BLaER1 (cell line): ENCODE measurements at regions not wholly inside any gene's neighbourhood (a gene's known extent, or its start where the extent isn't known, plus 50 kb on each side); places are given as distances from the start of the nearest gene placed in this dataset.

ENCODE experiments used
- H3K27ac ChIP-seq: shearing (Covaris generic); formaldehyde crosslinking; 2 replicates; pipeline ENCODE4 v1.8.1; 2022
- H3K27me3 ChIP-seq: shearing (Covaris generic); formaldehyde crosslinking; 2 replicates; pipeline ENCODE4 v1.8.1; 2022
- H3K36me3 ChIP-seq: shearing (Covaris generic); formaldehyde crosslinking; 2 replicates; pipeline ENCODE4 v1.8.1; 2022
- H3K4me1 ChIP-seq: shearing (Covaris generic); formaldehyde crosslinking; 2 replicates; pipeline ENCODE4 v1.8.1; 2022
- H3K4me2 ChIP-seq: shearing (Covaris generic); formaldehyde crosslinking; 2 replicates; pipeline ENCODE4 v1.8.1; 2022
- H3K4me3 ChIP-seq: shearing (Covaris generic); formaldehyde crosslinking; 2 replicates; pipeline ENCODE4 v1.8.1; 2022
- H3K9ac ChIP-seq: shearing (Covaris generic); formaldehyde crosslinking; 2 replicates; pipeline ENCODE4 v1.8.1; 2022
- H3K9me3 ChIP-seq: shearing (Covaris generic); formaldehyde crosslinking; 2 replicates; pipeline ENCODE4 v1.8.1; 2022
- H4K20me1 ChIP-seq: shearing (Covaris generic); formaldehyde crosslinking; 2 replicates; pipeline ENCODE4 v1.8.1; 2022
- Cebpa-rat ChIP-seq: shearing (Covaris generic); IDR thresholded peaks from 2 replicates; pipeline ENCODE4 v1.8.1; 2022

DNA sequence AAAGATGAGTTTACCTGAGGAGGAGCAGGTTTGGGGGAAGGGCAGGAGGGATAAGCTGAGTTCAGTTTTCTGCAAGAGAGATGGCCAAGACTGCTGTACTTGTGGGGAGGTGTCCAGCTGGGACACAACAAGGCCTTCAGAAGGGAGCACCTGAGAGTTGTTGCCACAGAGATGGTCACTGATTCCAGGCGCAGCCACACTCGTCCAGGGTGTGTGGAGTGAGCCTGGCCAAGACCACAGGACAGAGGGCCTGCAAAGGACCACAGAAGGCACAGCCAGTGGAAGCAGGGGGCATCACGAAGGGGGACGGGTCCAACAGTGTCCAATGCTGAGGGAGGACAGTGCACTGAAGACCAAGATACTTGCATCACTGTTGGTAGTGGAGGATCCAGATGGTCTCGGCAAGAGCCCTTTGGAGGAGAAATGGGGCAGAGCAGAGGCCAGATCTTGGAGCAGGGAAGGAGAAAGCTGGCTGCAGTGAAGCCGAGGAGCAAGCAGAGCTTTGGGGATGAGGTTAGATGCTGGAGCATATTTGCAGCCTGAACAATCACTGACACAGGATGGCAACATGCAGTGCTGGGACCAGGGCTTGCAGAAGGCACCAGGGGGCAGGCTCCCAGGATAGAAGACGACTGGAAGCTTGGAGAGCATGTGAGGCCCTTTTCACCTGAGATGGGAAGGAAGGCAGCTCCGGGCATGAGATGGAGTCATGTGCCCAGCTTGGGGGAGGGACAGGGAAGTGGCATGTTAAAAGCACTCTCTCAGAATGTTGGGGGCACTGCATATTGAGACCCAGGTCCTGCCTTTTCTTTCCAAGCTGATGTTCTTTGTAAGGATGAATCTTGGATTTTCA is 214.0 kb downstream of the CYP26B1 start:
- Histone ChIP-seq H3K9me3 (no peaks in the 10 kb centered on the region), H3K27ac (no peak overlapping the region), H3K36me3 (no peaks in the 10 kb centered on the region), H3K4me1 (peaks cover 3% of the 10 kb centered on the region), H3K27me3 (no peaks in the 10 kb centered on the region), H4K20me1 (no peaks in the 10 kb centered on the region), H3K9ac (no peak overlapping the region), H3K4me2 (no peak overlapping the region), H3K4me3 (no peak overlapping the region)
- TF ChIP-seq Cebpa-rat = no peak

DNA sequence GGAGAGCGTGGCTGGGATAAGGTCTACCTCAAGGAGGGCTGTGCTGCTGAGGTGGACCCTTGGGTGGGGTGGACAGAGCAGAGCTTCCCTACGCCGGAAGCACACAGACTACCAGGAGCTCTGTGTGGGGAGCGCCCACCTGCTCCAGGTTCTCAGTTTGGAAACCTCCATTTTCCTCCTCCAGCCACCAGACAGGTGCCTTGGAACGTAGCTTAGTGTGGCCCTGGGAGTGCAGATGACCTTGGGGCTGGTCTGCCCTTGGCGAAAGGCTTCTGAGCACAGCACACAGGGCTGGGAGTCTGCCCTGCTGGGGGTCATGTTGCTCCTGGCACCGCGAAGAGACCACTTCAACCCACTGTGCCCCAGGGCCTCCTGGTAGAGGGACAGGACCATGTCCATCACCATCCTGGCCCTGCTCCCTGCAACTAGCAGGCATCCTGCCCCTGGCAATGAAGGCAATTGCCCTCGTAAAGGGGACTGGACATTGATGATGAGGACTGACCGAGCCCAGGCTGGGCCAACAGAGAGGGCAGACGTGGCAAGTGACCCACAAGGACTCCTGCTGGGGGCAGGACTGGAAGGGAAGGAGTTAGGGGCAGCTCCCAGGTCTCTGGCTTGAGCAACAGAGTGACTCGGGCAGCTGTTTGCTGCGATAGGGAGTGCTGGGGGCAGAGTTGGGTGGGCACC is 214.7 kb downstream of the CYP26B1 start:
- Histone ChIP-seq H3K9me3 (no peaks in the 10 kb centered on the region), H3K27me3 (no peaks in the 10 kb centered on the region), H4K20me1 (no peaks in the 10 kb centered on the region), H3K27ac (no peak overlapping the region), H3K4me2 (no peak overlapping the region), H3K9ac (no peak overlapping the region), H3K4me3 (no peak overlapping the region), H3K36me3 (no peaks in the 10 kb centered on the region), H3K4me1 (no peaks in the 10 kb centered on the region)
- no peak for TF ChIP-seq Cebpa-rat

DNA sequence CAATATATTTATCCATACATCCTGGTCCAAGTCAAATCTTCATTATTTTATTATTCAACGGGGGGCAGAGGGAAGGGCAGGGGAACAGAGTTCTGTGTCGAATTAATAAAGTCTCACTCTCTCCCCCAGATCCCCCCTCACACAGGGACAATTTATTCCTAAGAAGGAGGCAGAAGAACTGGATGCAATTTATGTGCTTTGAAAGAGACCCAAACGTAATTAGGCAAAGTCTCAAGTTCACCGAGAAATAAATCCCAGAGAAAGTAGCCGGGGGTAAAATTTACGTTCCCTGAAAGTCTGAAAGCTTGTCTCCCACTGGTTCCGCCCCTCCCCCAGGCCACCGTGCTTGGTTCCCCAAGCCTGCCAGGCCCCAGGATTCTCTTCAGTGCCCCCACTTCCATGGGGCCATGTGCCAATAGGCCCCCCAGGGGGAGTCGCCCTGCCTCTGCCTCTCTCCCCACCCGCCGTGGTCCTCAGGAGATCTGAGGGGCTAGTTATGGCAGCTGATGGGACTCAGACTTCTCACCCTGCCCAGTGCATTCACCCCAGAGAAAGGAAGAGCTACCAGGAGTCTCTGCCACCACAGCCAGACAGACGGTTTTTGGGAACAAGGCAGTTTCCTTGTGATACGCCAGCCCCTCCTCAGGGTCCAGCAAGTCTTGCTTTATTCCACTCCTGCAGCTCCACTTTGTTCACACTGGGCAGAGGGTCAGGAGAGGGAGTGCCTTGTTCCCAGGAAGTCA is 215.5 kb downstream of the CYP26B1 start:
- no peaks in the 10 kb centered on the region for H3K36me3 ChIP-seq
- H3K9me3 ChIP-seq = no peaks in the 10 kb centered on the region
- no peak overlapping the region for H3K27ac ChIP-seq
- no peaks in the 10 kb centered on the region for H3K4me1 ChIP-seq
- no peaks in the 10 kb centered on the region for H4K20me1 ChIP-seq
- H3K27me3 ChIP-seq = no peaks in the 10 kb centered on the region
- no peak overlapping the region for H3K9ac ChIP-seq
- no peak overlapping the region for H3K4me2 ChIP-seq
- TF ChIP-seq Cebpa-rat = no peak
- no peak overlapping the region for H3K4me3 ChIP-seq

DNA sequence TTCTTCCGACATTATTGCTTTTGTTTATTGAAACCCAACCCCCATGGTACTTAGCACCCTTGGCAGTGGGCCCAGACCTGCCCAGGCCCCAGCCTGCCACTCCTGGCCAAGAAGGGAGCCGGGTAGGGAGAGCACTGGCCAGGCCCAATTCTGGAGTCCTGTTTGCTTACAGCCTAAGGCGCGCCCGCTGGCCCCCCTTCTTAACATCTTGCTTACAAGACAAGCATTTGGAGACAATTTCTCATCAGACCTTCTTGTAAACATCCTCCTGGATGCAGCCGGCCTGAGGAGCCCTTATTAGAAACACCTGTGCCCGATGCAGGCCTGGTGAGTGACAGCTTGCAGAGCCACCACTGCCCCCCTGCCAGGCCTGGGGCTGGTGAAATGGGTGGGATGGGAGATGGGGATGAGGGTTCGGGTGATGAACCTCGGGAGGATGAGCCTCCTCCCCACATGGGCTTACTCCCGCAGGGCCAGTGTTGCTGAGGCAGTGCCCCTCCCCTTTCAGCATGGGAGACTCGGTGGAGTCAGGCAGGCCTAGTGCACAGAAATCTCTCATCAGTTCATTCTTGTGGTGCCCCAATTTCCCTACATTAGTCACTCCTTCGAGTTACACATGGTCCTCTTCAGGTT is 217.5 kb downstream of the CYP26B1 start:
- Histone ChIP-seq H3K4me2 (no peak overlapping the region), H3K4me3 (no peak overlapping the region), H3K9ac (no peak overlapping the region), H3K36me3 (no peaks in the 10 kb centered on the region), H3K4me1 (peaks cover 5% of the 10 kb centered on the region), H3K27me3 (no peaks in the 10 kb centered on the region), H4K20me1 (no peaks in the 10 kb centered on the region), H3K9me3 (no peaks in the 10 kb centered on the region), H3K27ac (no peak overlapping the region)
- TF ChIP-seq Cebpa-rat = no peak

DNA sequence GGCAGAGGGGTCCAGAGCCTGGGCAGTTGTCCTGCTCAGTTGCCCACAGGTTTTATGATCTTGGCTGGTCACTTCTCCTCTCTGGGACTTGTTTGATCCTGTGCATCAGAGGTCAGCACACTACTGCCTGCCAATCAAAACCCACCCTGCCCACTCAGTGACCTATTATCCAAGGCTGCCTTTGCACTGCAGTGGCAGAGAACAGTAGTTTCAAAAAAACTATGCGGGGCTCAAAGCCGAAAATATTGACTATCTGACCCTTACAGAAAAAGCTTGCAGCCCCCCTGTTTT is 218.2 kb downstream of the CYP26B1 start:
- Histone ChIP-seq H3K27me3 (no peaks in the 10 kb centered on the region), H3K27ac (no peak overlapping the region), H3K36me3 (no peaks in the 10 kb centered on the region), H3K4me2 (no peak overlapping the region), H3K9ac (no peak overlapping the region), H4K20me1 (no peaks in the 10 kb centered on the region), H3K4me3 (no peak overlapping the region), H3K9me3 (no peaks in the 10 kb centered on the region), H3K4me1 (peaks cover 7% of the 10 kb centered on the region)
- TF ChIP-seq Cebpa-rat = no peak

DNA sequence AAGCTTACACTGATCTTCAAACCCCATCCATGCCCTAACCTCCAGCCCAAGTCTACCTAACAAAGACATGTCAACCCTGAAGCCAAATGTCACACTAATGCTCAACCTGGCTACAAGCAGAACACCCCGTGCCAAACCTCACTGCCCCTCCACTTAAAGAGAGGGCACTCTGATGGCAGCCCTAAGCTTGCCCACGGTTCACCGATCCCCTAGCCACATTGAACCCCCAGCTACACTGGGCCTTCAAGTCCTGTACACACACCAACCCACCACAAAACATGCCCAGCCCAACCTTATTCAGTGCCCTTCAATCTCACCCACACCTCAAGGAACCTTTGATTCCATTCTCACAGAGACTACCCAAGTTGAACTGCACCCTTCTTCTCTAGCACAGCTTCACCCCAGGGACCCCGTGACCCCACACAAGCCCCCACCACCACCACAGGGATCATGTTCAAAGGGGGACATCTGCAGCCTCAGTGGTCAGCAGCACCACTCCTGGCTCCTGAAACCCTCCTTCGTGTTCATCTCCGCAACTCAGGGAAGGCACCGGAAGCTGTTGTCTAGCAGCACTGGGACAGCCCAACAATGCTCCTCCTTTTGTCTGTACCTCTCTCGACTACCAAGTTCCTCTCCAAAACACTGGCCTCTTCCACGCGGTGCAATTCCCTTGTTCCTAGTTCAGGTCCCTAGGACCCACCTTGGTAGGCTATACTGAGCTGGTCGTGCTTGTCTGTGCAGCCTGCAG is 218.8 kb downstream of the CYP26B1 start:
- Histone ChIP-seq H4K20me1 (no peaks in the 10 kb centered on the region), H3K27me3 (no peaks in the 10 kb centered on the region), H3K4me3 (no peak overlapping the region), H3K36me3 (no peaks in the 10 kb centered on the region), H3K4me2 (no peak overlapping the region), H3K9ac (no peak overlapping the region), H3K27ac (no peak overlapping the region), H3K4me1 (peaks cover 7% of the 10 kb centered on the region), H3K9me3 (no peaks in the 10 kb centered on the region)
- no peak for TF ChIP-seq Cebpa-rat

DNA sequence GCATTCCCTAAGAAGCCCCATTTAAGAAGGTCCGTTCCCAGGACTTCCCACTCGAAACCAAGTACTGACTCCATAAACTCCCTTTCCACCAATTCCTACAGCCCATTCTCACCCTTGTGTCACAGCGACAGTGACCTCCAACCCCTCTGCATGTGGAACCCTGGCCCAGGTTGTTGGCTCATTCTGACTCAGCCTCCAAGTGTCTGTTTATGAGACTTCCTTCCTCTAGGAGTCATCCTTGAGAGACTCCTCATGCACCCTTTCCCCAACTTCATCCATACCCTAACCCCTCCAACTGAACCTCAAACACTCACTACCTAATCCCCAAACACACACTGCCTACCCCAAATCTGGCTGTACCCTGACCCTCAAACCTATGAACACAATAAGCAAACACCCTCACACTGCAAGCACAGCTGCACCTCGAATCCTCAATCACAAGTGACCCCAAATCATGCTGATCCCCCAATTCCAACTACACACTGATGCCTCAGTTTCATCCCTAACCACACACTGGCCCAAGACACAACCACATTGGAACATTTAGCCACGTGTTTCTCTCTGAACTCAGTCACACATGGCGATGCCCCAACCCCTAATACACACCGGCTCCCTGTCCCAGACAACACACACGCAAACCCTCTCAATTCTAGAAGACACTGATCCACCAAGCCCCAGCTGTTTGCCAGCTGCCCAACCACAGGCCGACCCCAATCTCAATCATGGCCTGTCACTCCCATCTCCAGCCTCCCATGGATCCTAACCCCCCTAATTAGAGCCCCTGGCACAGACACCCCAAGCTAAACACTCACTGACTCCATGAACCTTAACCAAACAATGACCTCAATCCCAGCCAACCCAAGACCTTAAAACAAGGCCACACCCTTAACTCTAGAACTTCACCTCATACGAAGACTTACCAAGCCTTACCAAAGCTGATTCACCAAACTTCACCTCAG is 219.6 kb downstream of the CYP26B1 start:
- Histone ChIP-seq H4K20me1 (no peaks in the 10 kb centered on the region), H3K36me3 (no peaks in the 10 kb centered on the region), H3K9me3 (no peaks in the 10 kb centered on the region), H3K9ac (no peak overlapping the region), H3K27ac (no peak overlapping the region), H3K27me3 (no peaks in the 10 kb centered on the region), H3K4me3 (no peak overlapping the region), H3K4me1 (peaks cover 7% of the 10 kb centered on the region), H3K4me2 (no peak overlapping the region)
- TF ChIP-seq Cebpa-rat = no peak

DNA sequence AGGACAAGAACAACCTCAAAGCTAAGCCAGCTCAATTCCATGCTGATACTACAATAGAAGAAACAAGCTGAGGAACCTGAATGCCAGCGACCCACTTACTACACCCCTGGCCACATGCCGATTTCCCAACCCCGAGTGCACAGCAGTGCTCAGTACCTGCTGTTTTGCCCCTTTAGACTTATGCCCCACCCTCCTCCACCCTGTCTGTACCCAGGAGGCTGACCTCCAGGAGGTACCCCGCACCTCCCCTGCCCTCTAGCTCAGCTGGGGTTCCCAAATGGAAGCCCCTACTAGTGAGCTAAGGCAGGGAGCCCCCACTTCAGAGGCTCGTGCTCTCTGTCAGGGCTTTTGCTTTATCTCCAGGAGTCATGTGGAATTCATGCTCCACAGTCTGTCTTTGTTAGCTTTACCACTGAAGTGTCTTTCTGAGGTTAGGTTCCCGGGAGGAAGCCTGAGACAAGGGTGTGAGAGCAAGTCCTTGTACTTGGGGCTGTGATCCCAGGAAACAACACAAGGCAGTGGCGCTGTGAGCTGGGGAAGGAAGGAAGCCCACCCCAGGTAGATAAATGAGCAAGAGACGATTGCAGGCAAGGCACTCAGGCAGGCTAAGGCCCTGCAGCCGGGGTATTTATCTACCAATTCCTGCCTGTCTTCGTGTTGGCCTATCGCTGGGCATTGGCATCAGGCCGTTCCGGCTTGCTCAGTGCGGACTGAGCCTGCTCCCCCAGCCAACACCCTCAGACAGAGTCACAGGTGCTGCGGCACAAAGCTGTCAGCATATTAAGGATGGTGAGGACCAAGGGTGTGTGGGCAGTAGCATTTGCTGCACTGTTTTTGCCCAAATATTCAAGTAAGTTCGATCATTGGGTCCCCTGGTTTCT is 220.5 kb downstream of the CYP26B1 start:
- H3K4me1 ChIP-seq = peaks cover 7% of the 10 kb centered on the region
- no peaks in the 10 kb centered on the region for H4K20me1 ChIP-seq
- no peaks in the 10 kb centered on the region for H3K36me3 ChIP-seq
- H3K4me3 ChIP-seq = no peak overlapping the region
- H3K9ac ChIP-seq = no peak overlapping the region
- H3K27ac ChIP-seq = no peak overlapping the region
- no peaks in the 10 kb centered on the region for H3K27me3 ChIP-seq
- TF ChIP-seq Cebpa-rat = no peak
- H3K9me3 ChIP-seq = no peaks in the 10 kb centered on the region
- H3K4me2 ChIP-seq = no peak overlapping the region
